ENCODE measurements at regions not wholly inside any gene's neighbourhood (a gene's known extent, or its start where the extent isn't known, plus 50 kb on each side); places are given as distances from the start of the nearest gene placed in this dataset.

- TF ChIP-seq SUZ12 (IDR thresholded peaks at IDR 0.05; ENCODE audit: low read length) (peak; percentile 1; the same call in 1 of the 2 replicates), E2F6 (IDR thresholded peaks at IDR 0.05) (peak; percentile 75; the same call in 1 of the 2 replicates), SAP30 (IDR thresholded peaks at IDR 0.05; ENCODE audit: insufficient read depth, insufficient replicate concordance, low read length) (peak; percentile 78), BRCA1 (IDR thresholded peaks at IDR 0.05; ENCODE audit: low read depth, low read length) (no peak), POLR2A (IDR thresholded peaks at IDR 0.05; ENCODE audit: control extremely low read depth in 1 of 2, low read depth in 2 of 2, low read length in 2 of 2) (0 out of 3 replicates have a peak, but pooled peaks of 1 of the 2 experiments have one; percentile 29), BCL11A (IDR thresholded peaks at IDR 0.05; ENCODE audit: low read depth in 2 of 2, low read length in 2 of 2) (no peak), TEAD4 (IDR thresholded peaks at IDR 0.05; ENCODE audit: low read depth, low read length) (no peak), CREB1 (IDR thresholded peaks at IDR 0.05) (peak; percentile 72), HDAC2 (IDR thresholded peaks at IDR 0.05; ENCODE audit: borderline replicate concordance in 1 of 2, low read depth in 2 of 2, low read length in 2 of 2) (0 out of 4 replicates have a peak, but pooled peaks of 1 of the 2 experiments have one; percentile 31), PHF8 (conservative IDR thresholded peaks at IDR 0.05; ENCODE audit: low read depth, low read length) (0 out of 2 replicates have a peak, but pooled peaks have one; percentile 44), POLR2AphosphoS5 (IDR thresholded peaks at IDR 0.05; ENCODE audit: low read depth, low read length) (peak; percentile 58; the same call in 1 of the 2 replicates), SIN3A (conservative IDR thresholded peaks at IDR 0.05 in 1 of 2, IDR thresholded peaks at IDR 0.05 in 1 of 2; ENCODE audit: low read depth in 1 of 2, low read length in 2 of 2) (peak in 1 of 2 experiments; percentile 18; a peak in 2 of 4 replicates), HDAC6 (IDR thresholded peaks at IDR 0.05; ENCODE audit: low read depth, low read length) (no peak)
Measured at GRCh38 chr1:201649761-201650622, 111.1 kb downstream of the NAV1 start (continued).

Measured in H1 (cell line).